H1 (cell line): ENCODE measurements at regions not wholly inside any gene's neighbourhood (a gene's known extent, or its start where the extent isn't known, plus 50 kb on each side); places are given as distances from the start of the nearest gene placed in this dataset.

Experiments
- CTCF ChIA-PET: fragments of 300-600 bp; sonication (Branson Sonifier 250); formaldehyde crosslinking; loops from one replicate; lab custom pipeline; 2021; ENCODE audit not compliant: partially characterized antibody; lab: Charles Lee
- POLR2A ChIA-PET: fragments of 300-600 bp; sonication (Branson Sonifier 250); formaldehyde crosslinking; loops from one replicate; lab custom pipeline; 2021; ENCODE audit warnings: inconsistent platforms; ENCODE audit not compliant: partially characterized antibody; lab: Charles Lee
- DNase-seq, 2 experiments: peaks; one replicate each; pipeline versions ENCODE4 v3.0.0 to v3.0.0-alpha.2; 2010 to 2022; ENCODE audit warnings: low spot score in 2 of 2, low read depth in 1 of 2, mixed read lengths in 1 of 2
- FAIRE-seq: peaks from 2 replicates; lab custom pipeline; 2011; peaks lifted over from hg19 to GRCh38; lab: Jason Lieb, UNC
- H2AFZ ChIP-seq: 2 replicates; pipeline ENCODE4 v1.8.1; 2012; ENCODE audit warnings: low read length, inconsistent platforms
- H2AK5ac ChIP-seq: 2 replicates; pipeline ENCODE4 v1.6.1; 2013; ENCODE audit warnings: low read depth, low read length
- H2BK120ac ChIP-seq: replicated peaks from 2 replicates; pipeline ENCODE3; 2013; ENCODE audit warnings: low read depth, low read length, inconsistent platforms
- H2BK12ac ChIP-seq: 2 replicates; pipeline ENCODE4 v1.6.1; 2013; ENCODE audit warnings: low read depth, low read length
- H2BK15ac ChIP-seq: 2 replicates; pipeline ENCODE4 v1.6.1; 2013; ENCODE audit warnings: low read length
- H2BK20ac ChIP-seq: 2 replicates; pipeline ENCODE4 v1.6.1; 2013; ENCODE audit warnings: low read length
- H2BK5ac ChIP-seq: 2 replicates; pipeline ENCODE4 v1.6.1; 2013; ENCODE audit warnings: low read depth, low read length
- H3K14ac ChIP-seq: 2 replicates; pipeline ENCODE4 v1.6.1; 2013; ENCODE audit warnings: inconsistent platforms; ENCODE audit not compliant: insufficient read length
- H3K18ac ChIP-seq: 2 replicates; pipeline ENCODE4 v1.6.1; 2013; ENCODE audit warnings: low read length; ENCODE audit errors: extremely low read depth
- H3K23ac ChIP-seq: 2 replicates; pipeline ENCODE4 v1.6.1; 2013; ENCODE audit warnings: inconsistent platforms; ENCODE audit not compliant: insufficient read length
- H3K23me2 ChIP-seq: 2 replicates; pipeline ENCODE4 v1.6.1; 2013; ENCODE audit warnings: low read depth, low read length
- H3K27ac ChIP-seq: 2 replicates; pipeline ENCODE4 v1.6.1; 2011; ENCODE audit warnings: low read depth, low read length, inconsistent platforms
- H3K27me3 ChIP-seq, 4 experiments: replicated peaks in 1 of 4; 1 replicate in 1 of 4; 2 replicates in 3 of 4; pipeline versions ENCODE4 v1.6.1 to v1.8.1; 2011 to 2013; ENCODE audit warnings: low read length in 3 of 4, mild to moderate bottlenecking in 3 of 4, inconsistent platforms in 2 of 4, mixed read lengths in 2 of 4, moderate library complexity in 1 of 4; ENCODE audit not compliant: control insufficient read depth in 3 of 4, insufficient read depth in 3 of 4; ENCODE audit errors: extremely low read depth in 1 of 4
- H3K36me3 ChIP-seq, 4 experiments: 2 replicates each; pipeline versions ENCODE4 v1.6.1 to v1.8.1; 2011 to 2013; ENCODE audit warnings: mild to moderate bottlenecking in 4 of 4, low read length in 3 of 4, moderate library complexity in 2 of 4, control low read depth in 1 of 4, inconsistent platforms in 1 of 4; ENCODE audit not compliant: insufficient read depth in 4 of 4, control insufficient read depth in 2 of 4
- H3K4ac ChIP-seq: replicated peaks from 2 replicates; pipeline ENCODE3; 2013; ENCODE audit warnings: low read length, low read depth, mixed read lengths, inconsistent platforms; ENCODE audit not compliant: insufficient read length
- H3K4me1 ChIP-seq, 4 experiments: replicated peaks in 1 of 4; 1 replicate in 1 of 4; 2 replicates in 3 of 4; pipeline versions ENCODE4 v1.6.1 to v1.8.1; 2011 to 2013; ENCODE audit warnings: low read length in 3 of 4, inconsistent platforms in 2 of 4, mixed read lengths in 1 of 4; ENCODE audit not compliant: insufficient read depth in 4 of 4, control insufficient read depth in 3 of 4
- H3K4me2 ChIP-seq, 2 experiments: 2 replicates each; pipeline versions ENCODE4 v1.6.1 to v1.8.1; 2011 to 2013; ENCODE audit warnings: low read depth in 2 of 2, low read length in 2 of 2, control low read depth in 1 of 2, inconsistent platforms in 1 of 2, mild to moderate bottlenecking in 1 of 2; ENCODE audit not compliant: insufficient read depth in 1 of 2
- H3K4me3 ChIP-seq, 4 experiments: fragments of 200-600, 300-600 bp in 1 of 4; sonication (generic), shearing (Covaris generic), sonication (Bioruptor Twin) in 1 of 4; 2 replicates each; pipeline versions ENCODE4 v1.5.1 to v1.8.1; 2011 to 2016; ENCODE audit warnings: low read length in 4 of 4, low read depth in 3 of 4, control low read depth in 2 of 4, inconsistent platforms in 2 of 4, mild to moderate bottlenecking in 2 of 4, mixed read lengths in 1 of 4, moderate library complexity in 1 of 4; ENCODE audit not compliant: insufficient read depth in 2 of 4; ENCODE audit errors: extremely low read depth in 1 of 4
- H3K56ac ChIP-seq: replicated peaks from 2 replicates; pipeline ENCODE3; 2013; ENCODE audit warnings: low read depth, mild to moderate bottlenecking, mixed read lengths, low read length, inconsistent platforms; ENCODE audit not compliant: insufficient read length
- H3K79me1 ChIP-seq: 2 replicates; pipeline ENCODE4 v1.6.1; 2013; ENCODE audit warnings: low read depth, low read length, control low read depth
- H3K79me2 ChIP-seq, 2 experiments: 2 replicates each; pipeline versions ENCODE4 v1.6.1 to v1.8.1; 2012 to 2013; ENCODE audit warnings: low read length in 2 of 2, mild to moderate bottlenecking in 2 of 2, inconsistent platforms in 1 of 2; ENCODE audit not compliant: insufficient read depth in 2 of 2, control insufficient read depth in 1 of 2
- H3K9ac ChIP-seq, 4 experiments: replicated peaks in 1 of 4; 1 replicate in 1 of 4; 2 replicates in 3 of 4; pipeline versions ENCODE4 v1.6.1 to v1.8.1; 2011 to 2013; ENCODE audit warnings: low read depth in 3 of 4, low read length in 3 of 4, control low read depth in 2 of 4, mild to moderate bottlenecking in 2 of 4, moderate library complexity in 2 of 4, inconsistent platforms in 1 of 4; ENCODE audit errors: extremely low read depth in 1 of 4
- H3K9me3 ChIP-seq, 2 experiments: 2 replicates each; pipeline versions ENCODE4 v1.6.1 to v1.8.1; 2012 to 2013; ENCODE audit warnings: mild to moderate bottlenecking in 2 of 2, moderate library complexity in 2 of 2, control low read depth in 1 of 2, inconsistent platforms in 1 of 2, low read depth in 1 of 2, low read length in 1 of 2, mixed read lengths in 1 of 2; ENCODE audit not compliant: insufficient read depth in 2 of 2
- H4K20me1 ChIP-seq, 2 experiments: replicated peaks in 1 of 2; 2 replicates each; pipeline versions ENCODE3 to v1.8.1; 2011 to 2013; ENCODE audit warnings: inconsistent platforms in 2 of 2, low read length in 2 of 2, mild to moderate bottlenecking in 1 of 2; ENCODE audit not compliant: insufficient read depth in 2 of 2, control insufficient read depth in 1 of 2
- H4K5ac ChIP-seq: 2 replicates; pipeline ENCODE4 v1.6.1; 2013; ENCODE audit warnings: low read length, low read depth, mixed read lengths, inconsistent platforms; ENCODE audit not compliant: insufficient read length
- H4K8ac ChIP-seq: 2 replicates; pipeline ENCODE4 v1.8.0; 2013; ENCODE audit warnings: mild to moderate bottlenecking, moderate library complexity, low read length, inconsistent platforms; ENCODE audit not compliant: insufficient read depth; ENCODE audit errors: extremely low read depth
- H4K91ac ChIP-seq: replicated peaks from 2 replicates; pipeline ENCODE3; 2013; ENCODE audit warnings: low read length, mixed read lengths, inconsistent platforms; ENCODE audit not compliant: insufficient read length
- CREB1 ChIP-seq: IDR thresholded peaks from 2 replicates; pipeline ENCODE4 v1.6.1; 2012; ENCODE audit warnings: inconsistent platforms
- CTBP2 ChIP-seq: IDR thresholded peaks from 2 replicates; pipeline ENCODE4 v1.7.0; 2011; ENCODE audit warnings: borderline replicate concordance, mild to moderate bottlenecking, moderate library complexity, mixed read lengths, low read length; ENCODE audit not compliant: insufficient read depth, insufficient read length
- HDAC2 ChIP-seq, 2 experiments: fragments of 300-600 bp in 1 of 2; sonication (generic) in 1 of 2; IDR thresholded peaks; 2 replicates each; pipeline ENCODE4 v1.6.1; 2011 to 2012; ENCODE audit warnings: low read depth in 2 of 2, low read length in 2 of 2, mild to moderate bottlenecking in 2 of 2, moderate library complexity in 2 of 2, borderline replicate concordance in 1 of 2, inconsistent platforms in 1 of 2
- HDAC6 ChIP-seq: IDR thresholded peaks from one replicate; pipeline ENCODE4 v1.7.1; 2012; ENCODE audit warnings: low read depth, mild to moderate bottlenecking, inconsistent platforms, low read length, moderate library complexity
- KDM5A ChIP-seq: fragments of 200-600 bp; IDR thresholded peaks from 2 replicates; pipeline ENCODE4 v1.7.1; 2012; ENCODE audit warnings: mild to moderate bottlenecking, low read length, inconsistent platforms, mixed read lengths
- NRF1 ChIP-seq: IDR thresholded peaks from 2 replicates; pipeline ENCODE4 v1.6.1; 2011; ENCODE audit warnings: mild to moderate bottlenecking, low read depth, low read length, improper control_type of control experiment
- POLR2A ChIP-seq, 2 experiments: IDR thresholded peaks; 1 replicate in 1 of 2; 2 replicates in 1 of 2; pipeline ENCODE4 v1.6.1; 2011; ENCODE audit warnings: low read depth in 2 of 2, low read length in 2 of 2, mild to moderate bottlenecking in 2 of 2; ENCODE audit errors: control extremely low read depth in 1 of 2
- RAD21 ChIP-seq, 2 experiments: IDR thresholded peaks in 1 of 2; conservative IDR thresholded peaks in 1 of 2; 2 replicates each; pipeline ENCODE4 v1.6.1; 2011; ENCODE audit warnings: low read depth in 2 of 2, low read length in 2 of 2, improper control_type of control experiment in 1 of 2, inconsistent platforms in 1 of 2, mild to moderate bottlenecking in 1 of 2, moderate library complexity in 1 of 2
- SAP30 ChIP-seq: fragments of 300-600 bp; sonication (generic); IDR thresholded peaks from 2 replicates; pipeline ENCODE4 v1.7.1; 2012; ENCODE audit warnings: low read length, moderate library complexity, mild to moderate bottlenecking, inconsistent platforms; ENCODE audit not compliant: insufficient read depth, insufficient replicate concordance
- SIN3A ChIP-seq, 2 experiments: IDR thresholded peaks in 1 of 2; conservative IDR thresholded peaks in 1 of 2; 2 replicates each; pipeline ENCODE4 v1.6.1; 2011 to 2012; ENCODE audit warnings: low read length in 2 of 2, improper control_type of control experiment in 1 of 2, low read depth in 1 of 2, mild to moderate bottlenecking in 1 of 2
- SP2 ChIP-seq: IDR thresholded peaks from 2 replicates; pipeline ENCODE4 v1.6.1; 2012; ENCODE audit warnings: mild to moderate bottlenecking, low read length, inconsistent platforms
- TAF1 ChIP-seq: IDR thresholded peaks from 2 replicates; pipeline ENCODE4 v1.6.1; 2011; ENCODE audit warnings: mild to moderate bottlenecking, low read depth, low read length
- TAF7 ChIP-seq: optimal IDR thresholded peaks from 2 replicates; pipeline ENCODE3; 2011; ENCODE audit warnings: low read depth, mild to moderate bottlenecking, inconsistent platforms, low read length, moderate library complexity, borderline replicate concordance
- WGBS, 2 experiments: shearing (Covaris generic) in 1 of 2; methylation state at CpG; one replicate each; pipeline versions ENCODE4 v1.1.6 to v1.1.7; 2013 to 2015; ENCODE audit warnings: low lambda C conversion rate in 2 of 2, mixed read lengths in 2 of 2, inconsistent platforms in 1 of 2, low coverage in 1 of 2, missing lambda C conversion rate in 1 of 2; ENCODE audit not compliant: insufficient replicate concordance in 2 of 2, insufficient coverage in 1 of 2, insufficient read length in 1 of 2; ENCODE audit errors: extremely low coverage in 1 of 2, missing lambda C conversion rate in 1 of 2; 5-methylcytosine and 5-hydroxymethylcytosine counted together

DNA sequence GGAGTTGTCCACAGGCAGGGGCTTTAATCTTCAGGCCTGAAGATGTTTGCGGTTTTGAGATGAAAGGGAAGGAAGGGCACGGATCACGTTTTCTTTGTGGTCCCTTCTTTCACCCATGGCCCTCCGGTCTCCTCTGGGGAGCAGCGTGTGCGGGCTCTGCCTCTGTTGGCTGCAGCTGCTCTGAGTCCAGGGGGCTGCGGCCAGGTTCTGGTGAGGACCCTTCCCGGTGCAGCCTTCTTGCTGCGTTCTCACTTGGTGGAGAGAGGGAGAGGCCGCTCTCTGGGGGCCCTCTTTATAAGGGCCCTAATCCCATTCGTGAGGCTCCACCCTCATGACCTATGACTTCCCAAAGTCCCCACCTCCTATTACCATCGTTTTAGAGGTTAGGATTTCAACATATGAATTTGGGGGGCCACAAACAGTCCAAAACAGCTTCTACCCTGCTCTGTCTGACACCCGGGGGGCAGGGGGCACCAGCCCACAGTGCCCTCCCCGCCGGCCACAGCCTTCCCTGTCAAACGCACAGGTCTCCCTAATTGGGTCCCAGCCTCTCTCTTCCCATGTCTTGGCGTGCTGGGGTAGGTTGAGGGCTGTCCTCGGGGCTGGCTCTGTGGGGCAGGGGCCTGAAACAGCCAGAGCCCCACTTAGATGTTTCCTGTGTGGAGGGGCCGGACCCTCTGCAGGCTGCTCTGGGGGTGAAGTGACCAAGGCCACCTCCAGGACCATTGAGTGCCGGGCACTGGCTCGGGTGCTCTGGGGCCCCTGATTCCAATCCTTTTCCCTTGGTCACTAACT lies 100.1 kb upstream of the C1orf174 start:
- Histone ChIP-seq H3K23ac (no peak overlapping the region), H3K4me2 (no peak overlapping the region), H2BK12ac (no peak overlapping the region), H2AK5ac (no peak overlapping the region), H3K4ac (no peak overlapping the region), H3K56ac (no peak overlapping the region), H3K9ac (no peak overlapping the region), H3K9me3 (no peaks in the 10 kb centered on the region), H3K27me3 (no peaks in the 10 kb centered on the region), H3K36me3 (no peaks in the 10 kb centered on the region), H2BK15ac (no peak overlapping the region), H2BK5ac (no peak overlapping the region), H4K5ac (no peak overlapping the region), H2AFZ (no peak overlapping the region; the same call in 1 of the 2 replicates), H3K14ac (no peak overlapping the region), H3K27ac (no peak overlapping the region), H4K91ac (no peak overlapping the region), H3K4me1 (no peaks in the 10 kb centered on the region; a peak in 1 of 7 replicates), H3K23me2 (no peaks in the 10 kb centered on the region), H3K4me3 (no peak overlapping the region), H2BK120ac (no peak overlapping the region), H2BK20ac (no peak overlapping the region), H4K20me1 (no peaks in the 10 kb centered on the region), H3K18ac (no peak overlapping the region), H3K79me1 (no peaks in the 10 kb centered on the region), H3K79me2 (no peaks in the 10 kb centered on the region), H4K8ac (no peak overlapping the region; the same call in 1 of the 2 replicates)
- FAIRE-seq (no peak), DNase-seq (no peak)
- ChIA-PET CTCF (no interaction called here), POLR2A (no interaction called here)
- 88% methylated on average over 18 of the region's 21 CpGs; no CpG with 5 or more reads in 1 of the 2 experiments for WGBS, 2 experiments
- TF ChIP-seq NRF1 (no peak), HDAC6 (no peak), CREB1 (no peak), KDM5A (no peak), HDAC2 (IDR thresholded peaks at IDR 0.05; ENCODE audit: borderline replicate concordance in 1 of 2, low read depth in 2 of 2, low read length in 2 of 2) (no peak), TAF7 (no peak), CTBP2 (no peak), RAD21 (IDR thresholded peaks at IDR 0.05 in 1 of 2, conservative IDR thresholded peaks at IDR 0.05 in 1 of 2; ENCODE audit: low read depth in 2 of 2, low read length in 2 of 2) (no peak), SIN3A (conservative IDR thresholded peaks at IDR 0.05 in 1 of 2, IDR thresholded peaks at IDR 0.05 in 1 of 2; ENCODE audit: low read depth in 1 of 2, low read length in 2 of 2) (no peak), POLR2A (IDR thresholded peaks at IDR 0.05; ENCODE audit: control extremely low read depth in 1 of 2, low read depth in 2 of 2, low read length in 2 of 2) (no peak), SP2 (no peak), SAP30 (no peak), TAF1 (no peak)
